IPS-20b (cell line): ENCODE measurements at regions not wholly inside any gene's neighbourhood (a gene's known extent, or its start where the extent isn't known, plus 50 kb on each side); places are given as distances from the start of the nearest gene placed in this dataset.
"Not testable (repeated sequence)": the region's sequence is repeated elsewhere in the genome, so short reads cannot be mapped to it uniquely, and the experiment has no call there.

ENCODE experiments used
- H3K27ac ChIP-seq: one replicate; pipeline ENCODE4 v1.5.1; 2013; ENCODE audit warnings: low read length
- H3K27me3 ChIP-seq: 2 replicates; pipeline ENCODE4 v1.6.1; 2013; ENCODE audit warnings: mild to moderate bottlenecking, low read length, inconsistent platforms; ENCODE audit not compliant: insufficient read depth
- H3K36me3 ChIP-seq: 2 replicates; pipeline ENCODE4 v1.6.1; 2013; ENCODE audit warnings: low read depth, mild to moderate bottlenecking, inconsistent platforms, low read length, moderate library complexity; ENCODE audit not compliant: insufficient read depth
- H3K4me1 ChIP-seq: 2 replicates; pipeline ENCODE4 v1.6.1; 2013; ENCODE audit warnings: mild to moderate bottlenecking, control low read depth, inconsistent platforms, low read length, moderate library complexity; ENCODE audit not compliant: insufficient read depth
- H3K4me3 ChIP-seq: 2 replicates; pipeline ENCODE4 v1.5.1; 2013; ENCODE audit warnings: mild to moderate bottlenecking, low read length, inconsistent platforms
- H3K9ac ChIP-seq: 2 replicates; pipeline ENCODE4 v1.6.1; 2013; ENCODE audit warnings: low read depth, mild to moderate bottlenecking, inconsistent platforms, low read length, moderate library complexity
- H3K9me3 ChIP-seq: 2 replicates; pipeline ENCODE4 v1.6.1; 2013; ENCODE audit warnings: mild to moderate bottlenecking, low read depth, low read length, inconsistent platforms; ENCODE audit not compliant: insufficient read depth

DNA sequence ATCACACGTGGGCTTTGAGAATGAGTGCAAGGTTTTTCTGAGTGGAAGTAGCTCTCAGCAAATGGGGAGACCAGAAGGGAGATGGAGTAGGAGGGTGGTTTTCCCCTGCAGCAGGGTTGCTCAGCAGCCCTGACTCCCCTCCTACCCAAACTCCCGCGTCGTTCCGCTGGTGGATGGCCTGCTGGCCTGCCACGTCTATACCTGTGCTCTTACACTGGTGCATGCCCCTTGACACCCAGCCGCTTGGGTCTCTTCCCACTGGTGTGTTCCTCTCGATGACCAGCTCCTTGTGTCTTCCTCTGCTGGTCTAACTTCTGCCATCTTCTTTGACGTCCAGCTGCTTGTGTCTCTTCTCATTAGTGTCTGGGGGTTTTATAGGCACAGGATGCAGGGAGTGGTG, 1797.9 kb downstream of the NCAM2 start:
- no peaks in the 10 kb centered on the region for H3K9me3 ChIP-seq
- H3K36me3 ChIP-seq, result no peaks in the 10 kb centered on the region
- no peaks in the 10 kb centered on the region for H3K27me3 ChIP-seq
- no peak overlapping the region for H3K4me3 ChIP-seq
- H3K9ac ChIP-seq, result no peak overlapping the region
- H3K4me1 ChIP-seq, result no peaks in the 10 kb centered on the region
- no peak overlapping the region for H3K27ac ChIP-seq

DNA sequence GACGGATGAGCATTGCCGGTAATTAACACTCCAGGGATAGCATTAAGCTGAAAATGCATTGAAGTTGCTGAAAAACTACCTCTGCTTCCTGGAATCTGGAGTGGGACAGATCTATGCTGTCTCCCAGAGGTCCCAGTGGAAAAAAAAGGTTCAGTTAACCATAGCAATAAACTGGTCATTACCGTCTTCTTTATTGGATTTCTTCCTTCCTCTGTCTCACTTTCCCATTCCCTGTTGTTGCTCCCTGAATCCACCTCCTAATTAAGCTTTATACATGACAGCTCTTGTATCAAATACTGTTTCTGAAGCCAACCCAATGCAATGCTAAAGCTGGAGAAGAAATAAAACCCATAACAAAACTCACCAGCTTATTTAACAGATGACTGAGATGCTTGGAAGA, 1805.9 kb downstream of the NCAM2 start:
- H3K9ac ChIP-seq, result no peak overlapping the region

DNA sequence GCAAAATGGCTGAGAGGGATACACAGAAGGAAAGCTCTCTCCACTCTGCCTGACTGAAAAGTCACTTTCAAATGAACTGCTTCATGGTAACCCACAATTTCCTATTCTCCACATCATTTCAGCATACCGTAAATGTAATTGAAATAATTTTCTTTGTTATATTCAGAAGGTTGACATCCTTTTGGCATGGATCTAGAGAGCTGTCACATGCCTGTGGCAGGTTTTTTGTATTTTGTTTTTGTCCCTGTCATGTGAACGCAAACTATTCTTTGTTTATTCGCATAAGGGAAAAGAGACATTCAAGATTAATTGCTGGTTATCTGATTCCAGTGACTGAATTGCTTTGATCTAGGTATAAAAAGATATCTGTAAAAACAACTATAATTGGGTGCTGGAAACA, 1808.1 kb downstream of the NCAM2 start:
- Histone ChIP-seq H3K4me1 (no peaks in the 10 kb centered on the region), H3K9ac (no peak overlapping the region), H3K27me3 (no peaks in the 10 kb centered on the region), H3K9me3 (no peaks in the 10 kb centered on the region), H3K27ac (no peak overlapping the region), H3K4me3 (no peak overlapping the region), H3K36me3 (no peaks in the 10 kb centered on the region)

More for the DNA sequence above, 1805.9 kb downstream of the NCAM2 start:
- no peaks in the 10 kb centered on the region for H3K4me1 ChIP-seq
- no peaks in the 10 kb centered on the region for H3K9me3 ChIP-seq
- H3K27me3 ChIP-seq, result no peaks in the 10 kb centered on the region
- no peaks in the 10 kb centered on the region for H3K36me3 ChIP-seq
- no peak overlapping the region for H3K27ac ChIP-seq
- no peak overlapping the region for H3K4me3 ChIP-seq

DNA sequence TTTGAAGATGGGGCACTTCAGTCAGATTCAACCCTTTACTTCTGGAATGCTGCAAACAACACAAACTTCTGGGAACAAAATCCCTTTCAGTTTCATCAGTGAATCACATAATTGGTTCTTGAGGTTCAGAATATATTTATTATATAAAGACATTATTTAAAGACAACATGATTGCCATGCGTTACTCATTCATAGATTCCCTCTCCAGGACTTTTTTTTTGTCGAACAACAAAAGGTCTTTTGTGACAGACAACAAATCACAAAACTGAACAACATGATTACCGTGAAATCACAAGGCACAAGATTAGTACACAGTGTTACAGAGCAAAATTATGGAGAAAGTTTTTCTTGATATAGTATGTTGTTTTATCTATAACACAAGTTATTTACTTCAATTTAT, 1815.0 kb downstream of the NCAM2 start:
- no peaks in the 10 kb centered on the region for H3K9me3 ChIP-seq
- no peaks in the 10 kb centered on the region for H3K27me3 ChIP-seq
- no peak overlapping the region for H3K27ac ChIP-seq
- no peaks in the 10 kb centered on the region for H3K36me3 ChIP-seq
- H3K9ac ChIP-seq, result no peak overlapping the region
- H3K4me3 ChIP-seq, result no peak overlapping the region
- H3K4me1 ChIP-seq, result no peaks in the 10 kb centered on the region

DNA sequence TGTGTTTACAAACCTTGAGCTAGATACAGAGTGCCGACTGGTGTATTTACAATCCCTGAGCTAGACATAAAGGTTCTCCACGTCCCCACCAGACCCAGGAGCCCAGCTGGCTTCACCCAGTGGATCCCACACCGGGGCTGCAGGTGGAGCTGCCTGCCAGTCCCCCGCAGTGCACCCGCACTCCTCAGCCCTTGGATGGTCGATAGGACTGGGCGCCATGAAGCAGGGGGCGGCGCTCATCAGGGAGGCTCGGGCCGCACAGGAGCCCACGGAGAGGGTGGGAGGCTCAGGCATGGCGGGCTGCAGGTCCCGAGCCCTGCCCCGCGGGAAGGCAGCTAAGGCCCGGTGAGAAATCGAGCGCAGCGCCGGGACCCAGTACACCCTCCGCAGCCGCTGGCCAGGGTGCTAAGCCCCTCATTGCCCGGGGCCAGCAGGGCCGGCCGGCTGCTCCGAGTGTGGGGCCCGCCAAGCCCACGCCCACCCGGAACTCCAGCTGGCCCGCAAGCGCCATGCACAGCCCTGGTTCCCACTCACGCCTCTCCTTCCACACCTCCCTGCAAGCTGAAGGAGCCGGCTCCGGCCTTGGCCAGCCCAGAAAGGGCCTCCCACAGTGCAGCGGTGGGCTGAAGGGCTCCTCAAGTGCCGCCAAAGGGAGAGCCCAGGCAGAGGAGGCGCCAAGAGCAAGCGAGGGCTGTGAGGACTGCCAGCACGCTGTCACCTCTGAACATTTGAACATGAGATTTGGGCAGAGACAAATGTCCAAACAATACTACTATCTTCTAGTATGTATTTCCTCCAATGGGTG, 1820.7 kb downstream of the NCAM2 start:
- H3K4me1 ChIP-seq, H3K9ac ChIP-seq, H3K4me3 ChIP-seq, H3K9me3 ChIP-seq, H3K27ac ChIP-seq, H3K36me3 ChIP-seq, H3K27me3 ChIP-seq: not testable (repeated sequence)

DNA sequence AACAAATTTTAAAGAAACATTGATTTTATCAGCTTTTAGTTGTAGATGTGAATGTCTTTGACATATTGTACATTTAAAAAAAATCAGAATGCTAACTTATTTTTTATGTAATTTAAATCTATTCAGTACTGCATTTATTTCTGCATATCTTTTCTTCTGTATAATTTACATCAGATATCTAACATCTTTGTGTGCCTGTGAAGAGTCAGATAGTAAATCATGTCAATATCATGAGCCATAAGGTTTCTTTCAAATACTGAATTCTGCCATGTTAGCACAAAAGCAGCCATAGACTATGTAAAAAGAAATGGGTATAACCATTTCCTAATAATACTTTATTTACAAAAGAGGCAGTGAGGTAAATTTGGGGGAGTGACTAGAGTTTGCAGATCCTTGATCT, 1829.2 kb downstream of the NCAM2 start:
- Histone ChIP-seq H3K27me3 (no peaks in the 10 kb centered on the region), H3K9me3 (peaks cover 16% of the 10 kb centered on the region), H3K27ac (no peak overlapping the region), H3K36me3 (no peaks in the 10 kb centered on the region), H3K4me3 (no peak overlapping the region), H3K9ac (no peak overlapping the region), H3K4me1 (no peaks in the 10 kb centered on the region)

DNA sequence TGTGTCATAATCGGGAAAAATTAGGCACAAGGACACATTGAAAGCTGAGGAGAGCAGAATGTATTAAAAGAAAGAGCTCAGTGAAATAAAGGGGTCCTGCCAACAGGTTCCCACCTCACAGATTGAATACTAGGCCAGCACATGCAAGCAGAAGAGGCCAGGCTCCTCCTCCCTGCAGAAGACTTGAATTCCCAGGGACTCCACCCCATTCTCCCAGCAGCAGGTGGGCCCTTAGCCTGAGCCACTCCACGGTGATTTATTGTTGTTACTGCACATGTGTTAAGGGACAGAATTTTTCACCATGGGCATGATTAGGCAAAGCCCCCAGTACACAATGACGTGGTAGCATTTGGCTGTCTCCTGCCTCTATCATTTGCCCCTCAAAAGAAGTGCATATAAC, 1844.7 kb downstream of the NCAM2 start:
- Histone ChIP-seq H3K9me3 (peaks cover 7% of the 10 kb centered on the region; the same call in 1 of the 2 replicates), H3K4me3 (no peak overlapping the region), H3K36me3 (no peaks in the 10 kb centered on the region), H3K4me1 (no peaks in the 10 kb centered on the region), H3K9ac (no peak overlapping the region), H3K27me3 (no peaks in the 10 kb centered on the region), H3K27ac (no peak overlapping the region)

DNA sequence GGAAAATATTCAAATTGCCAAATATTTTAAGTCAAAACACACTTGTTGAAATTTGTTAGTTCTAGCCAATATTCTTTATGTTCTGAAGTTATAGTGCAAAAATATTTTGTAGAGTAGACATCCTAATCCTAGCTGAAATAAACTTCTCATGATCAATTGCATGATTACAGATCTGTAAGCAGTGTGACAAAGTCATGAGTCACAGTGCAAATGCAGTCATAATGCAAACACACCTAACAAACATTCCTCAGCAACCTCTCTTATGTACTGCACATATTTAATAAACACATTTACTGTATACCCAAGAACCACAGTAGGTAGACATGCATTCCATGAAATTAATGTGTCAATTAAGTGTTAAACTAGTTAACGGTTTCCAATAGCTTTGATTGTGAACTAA, 1857.4 kb downstream of the NCAM2 start:
- H3K4me1 ChIP-seq, result no peaks in the 10 kb centered on the region
- no peak overlapping the region for H3K9ac ChIP-seq
- H3K9me3 ChIP-seq, result no peaks in the 10 kb centered on the region
- H3K27ac ChIP-seq, result no peak overlapping the region
- no peaks in the 10 kb centered on the region for H3K27me3 ChIP-seq
- H3K36me3 ChIP-seq, result no peaks in the 10 kb centered on the region
- no peak overlapping the region for H3K4me3 ChIP-seq

DNA sequence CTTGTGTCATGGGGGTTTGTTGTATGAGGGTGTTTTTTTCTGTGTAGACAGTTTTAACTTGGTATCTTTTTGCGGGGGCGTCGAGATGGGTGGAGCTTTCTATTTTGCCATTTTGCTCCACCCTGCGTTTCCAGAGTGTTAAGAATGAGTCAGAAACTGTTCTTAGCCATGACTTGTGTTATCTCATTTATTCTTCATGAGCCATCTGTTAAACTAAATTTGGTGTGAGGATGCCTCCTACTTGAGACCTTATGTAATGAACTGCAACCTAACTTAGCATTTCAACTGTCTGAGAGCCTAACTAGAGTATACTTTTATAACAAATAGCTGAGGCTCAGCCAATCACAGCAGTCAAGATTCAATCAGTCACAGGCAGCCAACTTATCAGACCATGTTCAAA, 1873.5 kb downstream of the NCAM2 start:
- Histone ChIP-seq H3K9ac (no peak overlapping the region), H3K9me3 (no peaks in the 10 kb centered on the region), H3K36me3 (no peaks in the 10 kb centered on the region), H3K4me3 (no peak overlapping the region), H3K4me1 (no peaks in the 10 kb centered on the region), H3K27ac (no peak overlapping the region), H3K27me3 (no peaks in the 10 kb centered on the region)

DNA sequence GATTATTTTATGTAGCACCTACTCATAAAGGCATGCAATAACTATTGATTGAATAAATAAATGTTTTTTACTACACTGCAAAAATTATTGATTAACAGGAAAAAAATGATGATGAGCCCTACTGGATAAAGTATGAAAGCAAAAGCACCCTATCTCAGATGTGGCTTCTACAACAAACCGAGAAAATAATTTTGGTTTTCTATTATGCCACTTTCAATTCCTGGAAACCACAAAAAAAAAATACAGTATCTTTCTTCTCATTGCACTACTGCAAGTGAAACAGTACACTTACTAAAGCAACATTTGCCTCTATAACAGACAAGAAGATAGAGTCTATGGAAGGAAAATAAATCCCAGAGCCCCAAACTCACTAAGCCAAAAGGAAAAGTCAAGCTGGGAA, 1882.4 kb downstream of the NCAM2 start:
- no peak overlapping the region for H3K27ac ChIP-seq
- no peaks in the 10 kb centered on the region for H3K9me3 ChIP-seq
- H3K4me1 ChIP-seq, result peaks cover 26% of the 10 kb centered on the region; the same call in 1 of the 2 replicates
- no peak overlapping the region for H3K4me3 ChIP-seq
- H3K27me3 ChIP-seq, result no peaks in the 10 kb centered on the region
- H3K36me3 ChIP-seq, result no peaks in the 10 kb centered on the region
- no peak overlapping the region for H3K9ac ChIP-seq

DNA sequence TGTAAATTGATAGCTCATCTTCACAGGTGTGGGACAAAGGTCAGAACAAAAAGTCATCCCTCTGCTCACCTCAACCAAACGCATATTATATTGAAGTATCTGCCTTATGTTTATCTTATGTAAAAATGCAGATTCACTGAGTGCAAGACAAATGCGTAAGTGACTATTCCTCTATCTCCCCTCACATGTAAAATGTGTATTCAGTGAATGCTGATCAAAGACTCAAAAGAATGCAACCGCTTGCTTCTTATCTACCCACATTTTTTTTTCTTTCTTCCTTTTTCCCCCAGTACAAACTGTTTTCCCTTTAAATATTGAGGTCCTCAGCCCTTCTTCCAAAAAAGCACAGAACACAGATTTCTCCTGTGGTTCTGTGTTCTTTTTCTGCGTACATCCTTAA, 1882.9 kb downstream of the NCAM2 start:
- Histone ChIP-seq H3K4me1 (peaks cover 31% of the 10 kb centered on the region; the same call in 1 of the 2 replicates), H3K9ac (no peak overlapping the region), H3K4me3 (no peak overlapping the region), H3K27me3 (no peaks in the 10 kb centered on the region), H3K36me3 (no peaks in the 10 kb centered on the region), H3K9me3 (no peaks in the 10 kb centered on the region), H3K27ac (no peak overlapping the region)

DNA sequence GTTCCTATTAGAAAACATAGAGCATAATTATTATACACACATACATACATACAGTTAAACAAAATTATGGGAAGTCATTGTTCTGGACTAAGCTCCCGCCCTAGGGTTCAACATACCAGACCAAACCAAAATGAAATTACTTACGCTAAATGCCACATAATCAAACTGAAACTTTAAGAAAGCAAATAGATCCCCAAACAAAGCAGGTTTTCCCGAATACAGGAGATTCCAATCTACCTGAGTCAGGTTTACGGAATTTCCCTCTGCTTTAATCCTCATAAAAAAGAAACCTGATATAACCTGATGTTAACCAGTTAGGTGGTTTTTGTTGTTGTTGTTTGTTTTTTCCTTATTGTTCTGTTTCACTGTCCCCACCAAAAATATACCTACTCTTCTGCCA, 1886.9 kb downstream of the NCAM2 start:
- H3K4me3 ChIP-seq, result no peak overlapping the region
- H3K27me3 ChIP-seq, result no peaks in the 10 kb centered on the region
- no peaks in the 10 kb centered on the region for H3K36me3 ChIP-seq
- no peak overlapping the region for H3K9ac ChIP-seq
- peaks cover 40% of the 10 kb centered on the region; the same call in 1 of the 2 replicates for H3K4me1 ChIP-seq
- no peaks in the 10 kb centered on the region for H3K9me3 ChIP-seq
- H3K27ac ChIP-seq, result no peak overlapping the region
